ENCODE measurements at regions not wholly inside any gene's neighbourhood (a gene's known extent, or its start where the extent isn't known, plus 50 kb on each side); places are given as distances from the start of the nearest gene placed in this dataset.

DNA sequence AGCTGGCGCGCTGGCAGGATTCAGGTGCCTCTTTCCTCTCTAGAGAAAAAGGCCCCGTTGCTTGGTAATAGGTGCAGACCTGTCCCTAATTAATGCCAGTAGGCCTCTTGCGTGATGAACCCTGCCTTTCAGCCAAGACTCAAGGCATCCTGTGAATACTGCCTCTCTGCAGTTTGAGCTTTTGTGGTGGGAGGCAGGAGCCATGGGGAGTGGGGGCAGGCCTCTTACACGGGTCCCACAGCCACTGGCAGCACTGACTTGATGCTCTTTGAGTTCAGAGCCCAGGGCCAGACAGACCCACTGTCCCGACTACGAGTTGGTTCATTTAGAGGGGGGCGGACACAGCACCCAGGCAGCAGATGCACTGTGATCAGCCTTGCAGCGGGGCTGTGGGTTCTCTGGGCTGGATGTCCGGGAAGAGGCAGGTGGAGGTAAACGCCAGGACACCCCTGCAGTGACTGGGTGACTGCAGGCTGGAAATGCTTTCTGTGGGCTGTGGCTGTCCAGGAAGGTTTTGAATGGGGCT, 237.0 kb downstream of the SEC14L1 start:
- DNase-seq (no peak), ATAC-seq (ENCODE audit: low read depth in 2 of 2) (no peak)
- Mint-ChIP-seq H3K9me3 (no peaks in the 10 kb centered on the region), H3K27ac (peak overlapping the region; percentile 3 to 91 (median 57)), H3K36me3 (peaks cover 3% of the 10 kb centered on the region), H3K4me1 (peaks cover 10 to 88% (median 48%) of the 10 kb centered on the region in 4 donors), H3K27me3 (no peaks in the 10 kb centered on the region), H3K4me3 (peak overlapping the region in 3 of 4 donors; percentile 0 to 96 (median 7))
- Histone ChIP-seq H3K4me1 (ENCODE audit: control insufficient read depth, insufficient read depth, low read length, poor library complexity, severe bottlenecking) (peaks cover 81% of the 10 kb centered on the region), H3K4me3 (ENCODE audit: low read depth, low read length) (no peak overlapping the region), H3K9me3 (ENCODE audit: control insufficient read depth in 2 of 2, low read length in 2 of 2) (no peaks in the 10 kb centered on the region), H3K27me3 (ENCODE audit: control insufficient read depth, insufficient read depth, low read length) (no peaks in the 10 kb centered on the region), H3K36me3 (ENCODE audit: control insufficient read depth, insufficient read depth, low read length) (no peaks in the 10 kb centered on the region), H3K27ac (ENCODE audit: insufficient read depth, low read length, poor library complexity, severe bottlenecking) (no peak overlapping the region)

DNA sequence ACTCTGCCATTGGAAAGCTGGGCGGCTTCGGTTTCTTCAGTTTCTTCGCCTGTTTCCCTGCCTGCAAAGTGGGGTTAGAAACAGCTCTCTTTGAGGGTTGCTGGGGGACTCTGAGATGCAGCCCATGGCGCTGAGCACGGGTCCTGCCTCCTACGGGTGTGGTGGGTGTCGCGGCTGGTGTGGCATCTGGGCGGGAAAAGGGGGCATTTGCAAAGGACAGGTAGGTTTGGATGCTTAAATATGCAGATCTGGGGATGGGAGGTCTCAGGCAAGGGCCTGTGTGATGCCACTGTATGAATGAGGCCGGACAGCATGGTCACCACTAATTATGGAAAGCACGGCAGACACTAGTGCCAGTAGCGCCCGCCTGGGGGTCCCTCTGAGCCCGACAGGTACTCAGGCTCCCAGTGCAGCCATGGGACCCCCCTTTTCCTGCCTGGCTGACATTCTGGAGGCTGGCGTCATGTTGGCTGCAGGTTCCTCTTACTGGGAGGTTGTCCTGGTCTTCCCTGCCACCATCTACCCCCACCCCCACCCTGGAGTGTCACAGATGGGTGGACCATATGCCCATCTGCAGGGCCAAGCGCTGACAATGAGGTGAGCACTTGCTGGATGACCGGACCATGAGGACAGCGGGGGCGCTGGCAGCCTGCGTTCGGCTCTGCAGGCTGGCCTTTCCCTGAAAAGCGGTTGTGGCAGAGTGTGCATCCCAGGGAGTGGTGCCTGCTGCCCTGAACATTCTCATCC, 237.7 kb downstream of the SEC14L1 start:
- Histone ChIP-seq H3K27me3 (ENCODE audit: control insufficient read depth, insufficient read depth, low read length) (no peaks in the 10 kb centered on the region), H3K36me3 (ENCODE audit: control insufficient read depth, insufficient read depth, low read length) (no peaks in the 10 kb centered on the region), H3K27ac (ENCODE audit: insufficient read depth, low read length, poor library complexity, severe bottlenecking) (no peak overlapping the region), H3K4me3 (ENCODE audit: low read depth, low read length) (no peak overlapping the region), H3K9me3 (ENCODE audit: control insufficient read depth in 2 of 2, low read length in 2 of 2) (no peaks in the 10 kb centered on the region), H3K4me1 (ENCODE audit: control insufficient read depth, insufficient read depth, low read length, poor library complexity, severe bottlenecking) (peaks cover 88% of the 10 kb centered on the region)
- H3K27me3 Mint-ChIP-seq: no peaks in the 10 kb centered on the region
- no peak for DNase-seq
- ATAC-seq (ENCODE audit: low read depth in 2 of 2): no peak
- peaks cover 10 to 95% (median 54%) of the 10 kb centered on the region in 4 donors for H3K4me1 Mint-ChIP-seq
- peak overlapping the region; percentile 0 to 66 (median 33) for H3K4me3 Mint-ChIP-seq
- H3K36me3 Mint-ChIP-seq: peaks cover 3% of the 10 kb centered on the region
- no peaks in the 10 kb centered on the region for H3K9me3 Mint-ChIP-seq
- H3K27ac Mint-ChIP-seq: peak overlapping the region in 2 of 3 donors; percentile 3 to 91

DNA sequence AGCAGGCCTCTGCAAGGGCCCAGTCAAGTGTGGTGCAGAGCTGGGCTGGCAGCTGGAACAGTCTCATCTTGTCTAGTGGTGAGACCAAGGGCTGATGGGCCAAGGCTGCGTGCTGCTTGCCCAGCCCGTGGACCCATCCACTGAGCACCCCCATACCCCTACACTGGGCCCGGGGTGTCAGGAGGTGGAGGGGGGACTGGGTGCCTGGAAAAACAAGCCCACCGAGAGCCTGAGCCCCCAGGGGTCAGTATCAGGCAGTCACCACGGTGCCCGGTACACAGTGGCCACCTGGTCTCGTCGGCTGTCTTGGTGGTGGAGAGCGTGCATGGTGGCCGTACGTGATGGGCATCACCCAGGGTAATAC, 238.3 kb downstream of the SEC14L1 start:
- Histone ChIP-seq H3K4me1 (ENCODE audit: control insufficient read depth, insufficient read depth, low read length, poor library complexity, severe bottlenecking) (peaks cover 93% of the 10 kb centered on the region), H3K4me3 (ENCODE audit: low read depth, low read length) (no peak overlapping the region), H3K27ac (ENCODE audit: insufficient read depth, low read length, poor library complexity, severe bottlenecking) (no peak overlapping the region), H3K27me3 (ENCODE audit: control insufficient read depth, insufficient read depth, low read length) (no peaks in the 10 kb centered on the region), H3K9me3 (ENCODE audit: control insufficient read depth in 2 of 2, low read length in 2 of 2) (no peaks in the 10 kb centered on the region), H3K36me3 (ENCODE audit: control insufficient read depth, insufficient read depth, low read length) (no peaks in the 10 kb centered on the region)
- no peak for ATAC-seq (ENCODE audit: low read depth in 2 of 2)
- Mint-ChIP-seq H3K4me1 (peaks cover 13 to 99% (median 56%) of the 10 kb centered on the region in 4 donors), H3K4me3 (no peak overlapping the region), H3K9me3 (no peaks in the 10 kb centered on the region), H3K27ac (peak overlapping the region in 1 of 3 donors; percentile 71), H3K27me3 (no peaks in the 10 kb centered on the region), H3K36me3 (peaks cover 3% of the 10 kb centered on the region)
- DNase-seq: no peak

DNA sequence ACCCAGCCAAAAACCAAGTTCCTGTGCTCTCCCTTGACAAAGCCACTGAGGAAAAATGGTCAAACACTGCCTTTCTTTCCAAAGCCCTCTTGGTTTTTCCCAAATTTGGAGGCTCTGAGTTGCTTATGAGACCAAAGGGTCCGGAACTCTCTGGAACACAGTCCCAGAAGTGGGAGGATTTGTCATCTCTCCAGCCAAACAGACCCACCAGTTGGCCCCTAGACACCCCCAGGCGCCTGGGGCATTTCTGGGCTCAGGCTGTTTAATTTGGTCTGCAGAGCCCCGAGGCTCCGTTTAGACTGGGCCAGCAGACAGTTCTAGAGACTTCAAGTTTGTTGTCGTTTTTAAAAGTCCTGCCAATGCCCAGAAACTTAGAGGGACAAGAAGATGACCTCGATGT, 239.1 kb downstream of the SEC14L1 start:
- H3K9me3 Mint-ChIP-seq: no peaks in the 10 kb centered on the region
- Histone ChIP-seq H3K36me3 (ENCODE audit: control insufficient read depth, insufficient read depth, low read length) (no peaks in the 10 kb centered on the region), H3K27me3 (ENCODE audit: control insufficient read depth, insufficient read depth, low read length) (no peaks in the 10 kb centered on the region), H3K4me3 (ENCODE audit: low read depth, low read length) (no peak overlapping the region), H3K4me1 (ENCODE audit: control insufficient read depth, insufficient read depth, low read length, poor library complexity, severe bottlenecking) (peaks cover 89% of the 10 kb centered on the region), H3K9me3 (ENCODE audit: control insufficient read depth in 2 of 2, low read length in 2 of 2) (no peaks in the 10 kb centered on the region), H3K27ac (ENCODE audit: insufficient read depth, low read length, poor library complexity, severe bottlenecking) (no peak overlapping the region)
- no peaks in the 10 kb centered on the region for H3K27me3 Mint-ChIP-seq
- H3K4me1 Mint-ChIP-seq: peaks cover 13 to 99% (median 53%) of the 10 kb centered on the region in 4 donors
- no peak for DNase-seq
- peak overlapping the region in 1 of 3 donors; percentile 71 for H3K27ac Mint-ChIP-seq
- peaks cover 3% of the 10 kb centered on the region for H3K36me3 Mint-ChIP-seq
- ATAC-seq (ENCODE audit: low read depth in 2 of 2): no peak
- peak overlapping the region in 1 of 4 donors; percentile 16 for H3K4me3 Mint-ChIP-seq

DNA sequence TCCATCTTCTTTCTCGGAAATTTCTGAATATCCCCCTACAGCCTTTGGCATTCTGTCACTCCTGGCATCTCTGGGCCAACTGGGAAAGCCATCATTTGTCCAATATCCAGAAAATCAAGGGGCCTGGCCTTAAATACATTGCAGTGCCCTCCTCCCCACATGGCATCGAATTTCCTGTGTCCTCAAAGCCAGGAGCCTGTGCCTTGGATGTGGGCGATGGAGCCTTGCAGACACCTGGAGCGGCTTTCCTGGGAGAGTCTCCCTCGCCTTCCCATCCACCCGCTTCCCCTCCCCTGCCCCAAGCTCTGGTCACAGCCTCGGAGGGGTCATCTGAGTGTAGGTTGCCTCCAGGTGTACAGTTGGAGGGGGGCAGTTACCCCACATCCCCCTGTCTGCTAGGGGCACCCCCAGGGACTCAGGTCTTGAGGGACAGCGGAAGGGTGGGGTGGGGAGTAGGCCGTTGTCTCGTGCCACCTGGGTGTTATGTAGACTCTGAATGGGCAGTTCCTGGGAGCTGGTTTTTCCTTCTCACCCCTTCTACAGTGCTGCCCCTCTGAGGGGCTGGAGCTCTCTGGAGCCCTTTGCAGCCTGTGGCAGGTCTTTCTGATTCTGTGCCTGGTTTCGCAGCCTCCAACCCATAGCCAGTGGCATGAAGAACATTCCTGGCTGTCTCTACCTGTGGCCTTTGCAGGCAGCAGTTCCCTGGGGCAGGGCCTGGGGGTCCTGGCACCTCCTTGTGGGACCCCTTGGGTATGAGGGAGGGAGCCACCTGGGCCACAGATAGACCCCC, 239.8 kb downstream of the SEC14L1 start:
- Mint-ChIP-seq H3K4me1 (peaks cover 13 to 94% (median 46%) of the 10 kb centered on the region in 4 donors), H3K9me3 (no peaks in the 10 kb centered on the region), H3K4me3 (no peak overlapping the region), H3K27me3 (no peaks in the 10 kb centered on the region), H3K27ac (peak overlapping the region in 2 of 3 donors; percentile 69 to 90), H3K36me3 (peaks cover 3% of the 10 kb centered on the region)
- Histone ChIP-seq H3K27ac (ENCODE audit: insufficient read depth, low read length, poor library complexity, severe bottlenecking) (peak overlapping the region; percentile 60), H3K36me3 (ENCODE audit: control insufficient read depth, insufficient read depth, low read length) (no peaks in the 10 kb centered on the region), H3K4me1 (ENCODE audit: control insufficient read depth, insufficient read depth, low read length, poor library complexity, severe bottlenecking) (peaks cover 84% of the 10 kb centered on the region), H3K27me3 (ENCODE audit: control insufficient read depth, insufficient read depth, low read length) (no peaks in the 10 kb centered on the region), H3K4me3 (ENCODE audit: low read depth, low read length) (no peak overlapping the region), H3K9me3 (ENCODE audit: control insufficient read depth in 2 of 2, low read length in 2 of 2) (no peaks in the 10 kb centered on the region)
- DNase-seq (no peak), ATAC-seq (ENCODE audit: low read depth in 2 of 2) (no peak)

DNA sequence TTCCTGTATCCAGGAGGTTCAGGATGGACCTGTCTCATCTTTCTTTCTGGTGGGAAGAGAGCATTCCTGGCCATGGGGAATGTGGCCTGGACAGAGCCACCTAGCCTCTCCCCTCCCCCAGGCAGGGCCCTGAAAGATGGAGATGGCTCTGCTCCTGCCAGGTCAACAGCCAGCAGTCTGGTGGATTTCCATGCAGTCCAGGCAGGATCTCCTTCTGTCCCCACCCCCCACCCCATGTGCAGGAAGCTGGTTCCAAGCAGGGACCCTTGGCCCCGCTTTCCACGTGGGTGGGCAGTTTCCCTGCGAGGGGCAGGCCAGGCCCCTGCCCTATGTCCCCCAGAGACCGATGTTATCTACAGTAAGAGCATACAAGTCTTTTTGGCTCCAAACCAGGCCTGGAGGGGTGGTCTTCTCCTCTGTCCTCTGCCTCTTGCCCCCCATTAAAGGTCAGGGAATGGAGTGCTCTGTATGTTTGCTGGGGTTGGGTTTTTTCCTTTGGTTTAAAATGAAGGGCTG, 240.5 kb downstream of the SEC14L1 start:
- H3K27ac ChIP-seq (ENCODE audit: insufficient read depth, low read length, poor library complexity, severe bottlenecking): peak overlapping the region; percentile 60

DNA sequence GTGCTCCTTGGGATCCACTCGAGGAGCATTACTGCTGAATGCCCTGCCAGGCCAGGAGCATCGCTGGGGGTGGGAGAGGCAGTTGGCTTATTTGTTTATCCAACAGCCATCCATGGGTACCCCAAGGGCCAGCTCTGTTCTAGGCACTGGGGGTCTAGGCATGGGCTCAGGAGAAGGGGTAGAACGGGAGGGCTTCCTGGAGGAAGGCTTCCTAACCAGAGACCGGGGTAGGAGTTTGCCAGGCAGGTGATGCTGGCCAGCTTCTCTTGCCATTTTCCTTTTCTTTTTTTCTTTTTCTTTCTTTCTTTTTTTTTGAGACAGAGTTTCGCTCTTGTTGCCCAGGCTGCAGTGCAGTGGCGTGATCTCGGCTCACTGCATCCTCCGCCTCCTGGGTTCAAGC, 241.0 kb downstream of the SEC14L1 start:
- Histone ChIP-seq H3K36me3 (ENCODE audit: control insufficient read depth, insufficient read depth, low read length) (no peaks in the 10 kb centered on the region), H3K27me3 (ENCODE audit: control insufficient read depth, insufficient read depth, low read length) (no peaks in the 10 kb centered on the region), H3K27ac (ENCODE audit: insufficient read depth, low read length, poor library complexity, severe bottlenecking) (peak overlapping the region; percentile 60), H3K9me3 (ENCODE audit: control insufficient read depth in 2 of 2, low read length in 2 of 2) (no peaks in the 10 kb centered on the region), H3K4me1 (ENCODE audit: control insufficient read depth, insufficient read depth, low read length, poor library complexity, severe bottlenecking) (peaks cover 84% of the 10 kb centered on the region), H3K4me3 (ENCODE audit: low read depth, low read length) (no peak overlapping the region)
- Mint-ChIP-seq H3K36me3 (peaks cover 3% of the 10 kb centered on the region), H3K4me1 (peaks cover 4 to 94% (median 44%) of the 10 kb centered on the region in 4 donors), H3K9me3 (no peaks in the 10 kb centered on the region), H3K27me3 (no peaks in the 10 kb centered on the region), H3K4me3 (peak overlapping the region; percentile 79 to 87 (median 86)), H3K27ac (peak overlapping the region; percentile 90 to 95 (median 92))
- ATAC-seq (ENCODE audit: low read depth in 2 of 2) (no peak), DNase-seq (no peak)

More for the DNA sequence above, 240.5 kb downstream of the SEC14L1 start:
- H3K9me3 Mint-ChIP-seq: no peaks in the 10 kb centered on the region
- DNase-seq (no peak), ATAC-seq (ENCODE audit: low read depth in 2 of 2) (no peak)
- Histone ChIP-seq H3K27me3 (ENCODE audit: control insufficient read depth, insufficient read depth, low read length) (no peaks in the 10 kb centered on the region), H3K9me3 (ENCODE audit: control insufficient read depth in 2 of 2, low read length in 2 of 2) (no peaks in the 10 kb centered on the region), H3K36me3 (ENCODE audit: control insufficient read depth, insufficient read depth, low read length) (no peaks in the 10 kb centered on the region), H3K4me3 (ENCODE audit: low read depth, low read length) (no peak overlapping the region), H3K4me1 (ENCODE audit: control insufficient read depth, insufficient read depth, low read length, poor library complexity, severe bottlenecking) (peaks cover 84% of the 10 kb centered on the region)
- H3K27me3 Mint-ChIP-seq: no peaks in the 10 kb centered on the region
- H3K27ac Mint-ChIP-seq: peak overlapping the region; percentile 90 to 95 (median 92)
- peak overlapping the region; percentile 77 to 87 (median 82) for H3K4me3 Mint-ChIP-seq
- peaks cover 3% of the 10 kb centered on the region for H3K36me3 Mint-ChIP-seq
- H3K4me1 Mint-ChIP-seq: peaks cover 8 to 94% (median 44%) of the 10 kb centered on the region in 4 donors
